ENCODE measurements at regions not wholly inside any gene's neighbourhood (a gene's known extent, or its start where the extent isn't known, plus 50 kb on each side); places are given as distances from the start of the nearest gene placed in this dataset.

- Histone ChIP-seq H3K4me3 (ENCODE audit: low read length) (no peak overlapping the region), H3K27me3 (ENCODE audit: control insufficient read depth in 1 of 2, insufficient read depth in 2 of 2, low read length in 2 of 2) (no peaks in the 10 kb centered on the region), H3K27ac (ENCODE audit: low read depth in 1 of 2, low read length in 2 of 2) (no peak overlapping the region), H3K36me3 (ENCODE audit: insufficient read depth, low read length) (no peaks in the 10 kb centered on the region), H3K4me1 (ENCODE audit: insufficient read depth, low read length) (no peaks in the 10 kb centered on the region), H3K9me3 (ENCODE audit: control insufficient read depth in 1 of 2, insufficient read depth in 1 of 2, low read length in 2 of 2) (no peaks in the 10 kb centered on the region)
- H3K27ac Mint-ChIP-seq, result no peak overlapping the region
- H3K27me3 Mint-ChIP-seq, result no peaks in the 10 kb centered on the region
- no peaks in the 10 kb centered on the region for H3K4me1 Mint-ChIP-seq (ENCODE audit: low read depth)
- no peaks in the 10 kb centered on the region for H3K36me3 Mint-ChIP-seq (ENCODE audit: low read depth)
- H3K4me3 Mint-ChIP-seq, result no peak overlapping the region
- intact Hi-C loops (cut with DNase I, micrococcal nuclease), result no loop called here
- ChIA-PET POLR2A (no interaction called here), CTCF (no interaction called here)
- H3K9me3 Mint-ChIP-seq, result peaks cover 7% of the 10 kb centered on the region
- TF ChIP-seq CTCF (IDR thresholded peaks at IDR 0.05), result no peak
- ATAC-seq (ENCODE audit: poor library complexity), result no peak
- no peak for DNase-seq
Observed at GRCh38 chr4:32454482-32454881, 1734.3 kb downstream of the PCDH7 start.

- no peak for ATAC-seq (ENCODE audit: poor library complexity)
- Histone ChIP-seq H3K27me3 (ENCODE audit: control insufficient read depth in 1 of 2, insufficient read depth in 2 of 2, low read length in 2 of 2) (no peaks in the 10 kb centered on the region), H3K27ac (ENCODE audit: low read depth in 1 of 2, low read length in 2 of 2) (no peak overlapping the region), H3K36me3 (ENCODE audit: insufficient read depth, low read length) (no peaks in the 10 kb centered on the region), H3K9me3 (ENCODE audit: control insufficient read depth in 1 of 2, insufficient read depth in 1 of 2, low read length in 2 of 2) (no peaks in the 10 kb centered on the region), H3K4me1 (ENCODE audit: insufficient read depth, low read length) (no peaks in the 10 kb centered on the region), H3K4me3 (ENCODE audit: low read length) (no peak overlapping the region)
- no peak for TF ChIP-seq CTCF (IDR thresholded peaks at IDR 0.05)
- Mint-ChIP-seq H3K27ac (no peak overlapping the region), H3K9me3 (peaks cover 4% of the 10 kb centered on the region), H3K36me3 (ENCODE audit: low read depth) (no peaks in the 10 kb centered on the region), H3K27me3 (no peaks in the 10 kb centered on the region), H3K4me3 (no peak overlapping the region), H3K4me1 (ENCODE audit: low read depth) (no peaks in the 10 kb centered on the region)
- CTCF ChIA-PET, result no interaction called here
- no peak for DNase-seq
- intact Hi-C loops (cut with DNase I, micrococcal nuclease), result no loop called here
- POLR2A ChIA-PET, result no interaction called here
Observed at GRCh38 chr4:32455231-32455630, 1735.1 kb downstream of the PCDH7 start.

- H3K4me3 ChIP-seq (ENCODE audit: low read length), result no peak overlapping the region
- H3K36me3 ChIP-seq (ENCODE audit: insufficient read depth, low read length), result no peaks in the 10 kb centered on the region
- Mint-ChIP-seq H3K9me3 (peaks cover 6% of the 10 kb centered on the region), H3K4me3 (no peak overlapping the region), H3K27me3 (no peaks in the 10 kb centered on the region), H3K36me3 (ENCODE audit: low read depth) (no peaks in the 10 kb centered on the region), H3K27ac (no peak overlapping the region), H3K4me1 (ENCODE audit: low read depth) (no peaks in the 10 kb centered on the region)
- no peaks in the 10 kb centered on the region for H3K27me3 ChIP-seq (ENCODE audit: control insufficient read depth in 1 of 2, insufficient read depth in 2 of 2, low read length in 2 of 2)
- POLR2A ChIA-PET, result no interaction called here
- H3K9me3 ChIP-seq (ENCODE audit: control insufficient read depth in 1 of 2, insufficient read depth in 1 of 2, low read length in 2 of 2), result no peaks in the 10 kb centered on the region
- intact Hi-C loops (cut with DNase I, micrococcal nuclease), result no loop called here
- DNase-seq (no peak), ATAC-seq (ENCODE audit: poor library complexity) (no peak)
- CTCF ChIA-PET, result no interaction called here
- H3K27ac ChIP-seq (ENCODE audit: low read depth in 1 of 2, low read length in 2 of 2), result no peak overlapping the region
- no peaks in the 10 kb centered on the region for H3K4me1 ChIP-seq (ENCODE audit: insufficient read depth, low read length)
- TF ChIP-seq CTCF (IDR thresholded peaks at IDR 0.05), result no peak
Observed at GRCh38 chr4:32460972-32461371, 1740.8 kb downstream of the PCDH7 start.
